ENCODE measurements at regions not wholly inside any gene's neighbourhood (a gene's known extent, or its start where the extent isn't known, plus 50 kb on each side); places are given as distances from the start of the nearest gene placed in this dataset.

DNA sequence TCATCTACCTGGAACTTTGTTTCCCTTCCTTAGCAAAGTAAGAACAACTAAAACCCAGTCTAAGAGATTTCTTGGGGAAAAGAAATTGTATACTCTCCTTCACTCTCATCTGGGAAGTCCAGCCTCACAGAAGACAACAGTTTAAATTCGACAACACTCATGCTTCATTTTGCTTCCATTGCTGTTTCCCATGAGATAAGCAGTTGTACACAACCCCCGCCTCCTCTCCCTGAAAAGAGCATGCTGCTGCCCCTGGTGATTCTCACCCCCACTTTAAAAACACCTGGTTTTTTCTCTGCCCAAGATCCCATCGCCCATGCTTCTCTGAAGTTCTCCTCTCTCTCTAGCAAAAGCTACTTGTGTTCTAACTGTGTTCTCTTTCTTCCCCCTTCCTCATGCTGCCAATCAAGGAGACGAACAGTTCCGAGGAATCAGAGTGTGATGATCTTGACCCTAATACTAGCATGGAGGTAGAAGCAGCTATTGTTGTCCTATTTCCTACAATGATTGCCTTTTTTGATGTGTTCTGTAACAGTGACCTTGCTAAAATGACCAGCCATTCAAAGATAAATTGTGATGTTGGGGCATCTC lies 51.1 kb upstream of the UMPS start:
- no peaks in the 10 kb centered on the region for H3K36me3 ChIP-seq (ENCODE audit: control insufficient read depth in 2 of 4, insufficient read depth in 4 of 4, low read length in 3 of 4)
- WGBS, 2 experiments (ENCODE audit: extremely low coverage in 1 of 2, insufficient coverage in 1 of 2, insufficient read length in 1 of 2, insufficient replicate concordance in 2 of 2, low coverage in 1 of 2, low lambda C conversion rate in 2 of 2, missing lambda C conversion rate in 1 of 2) = 87% methylated on average over 5 of the region's 5 CpGs; no CpG with 5 or more reads in 1 of the 2 experiments
- no peak overlapping the region for H2AFZ ChIP-seq (ENCODE audit: low read length)
- ChIA-PET CTCF (ENCODE audit: partially characterized antibody) (interaction anchor here (1.0 to 2.4 kb wide), 8 partner anchors 8 to 132 kb away, joined by 3 to 12 read pairs (median 6); no protein-coding TSS in a partner anchor), POLR2A (ENCODE audit: partially characterized antibody) (interaction anchor here (1.0 kb wide), 1 partner anchor 108 kb away, joined by 3 read pairs; no protein-coding TSS in a partner anchor)
- no peak overlapping the region for H4K5ac ChIP-seq (ENCODE audit: insufficient read length, low read depth, low read length)
- no peak overlapping the region for H3K4me2 ChIP-seq (ENCODE audit: insufficient read depth in 1 of 2, low read depth in 2 of 2, low read length in 2 of 2)
- no peak overlapping the region for H4K8ac ChIP-seq (ENCODE audit: extremely low read depth, insufficient read depth, low read length)
- no peak overlapping the region for H3K27ac ChIP-seq (ENCODE audit: low read depth, low read length)
- no peaks in the 10 kb centered on the region for H3K79me1 ChIP-seq (ENCODE audit: low read depth, low read length)
- H2BK5ac ChIP-seq (ENCODE audit: low read depth, low read length) = no peak overlapping the region
- no peak overlapping the region for H4K91ac ChIP-seq (replicated peaks; ENCODE audit: insufficient read length, low read length)
- H3K79me2 ChIP-seq (ENCODE audit: control insufficient read depth in 1 of 2, insufficient read depth in 2 of 2, low read length in 2 of 2) = no peaks in the 10 kb centered on the region
- H2BK20ac ChIP-seq (ENCODE audit: low read length) = no peak overlapping the region
- no peak overlapping the region for H2BK120ac ChIP-seq (replicated peaks; ENCODE audit: low read depth, low read length)
- H3K27me3 ChIP-seq (replicated peaks in 1 of 4; ENCODE audit: control insufficient read depth in 3 of 4, extremely low read depth in 1 of 4, insufficient read depth in 3 of 4, low read length in 3 of 4) = no peaks in the 10 kb centered on the region; a peak in 1 of 7 replicates
- no peaks in the 10 kb centered on the region for H3K9me3 ChIP-seq (ENCODE audit: insufficient read depth in 2 of 2, low read depth in 1 of 2, low read length in 1 of 2)
- no peak overlapping the region for H3K56ac ChIP-seq (replicated peaks; ENCODE audit: insufficient read length, low read depth, low read length)
- H2BK15ac ChIP-seq (ENCODE audit: low read length) = no peak overlapping the region
- no peak overlapping the region for H2BK12ac ChIP-seq (ENCODE audit: low read depth, low read length)
- H3K4me3 ChIP-seq (ENCODE audit: extremely low read depth in 1 of 4, insufficient read depth in 2 of 4, low read depth in 3 of 4, low read length in 4 of 4) = no peak overlapping the region
- no peak overlapping the region for H3K9ac ChIP-seq (replicated peaks in 1 of 4; ENCODE audit: extremely low read depth in 1 of 4, low read depth in 3 of 4, low read length in 3 of 4)
- no peak overlapping the region for H3K4ac ChIP-seq (replicated peaks; ENCODE audit: insufficient read length, low read depth, low read length)
- FAIRE-seq = no peak
- no peak overlapping the region for H2AK5ac ChIP-seq (ENCODE audit: low read depth, low read length)
- no peak overlapping the region for H3K14ac ChIP-seq (ENCODE audit: insufficient read length)
- H3K23ac ChIP-seq (ENCODE audit: insufficient read length) = no peak overlapping the region
- peaks cover 0 to 1% of the 10 kb centered on the region in 2 experiments for H4K20me1 ChIP-seq (replicated peaks in 1 of 2; ENCODE audit: control insufficient read depth in 1 of 2, insufficient read depth in 2 of 2, low read length in 2 of 2)
- H3K4me1 ChIP-seq (replicated peaks in 1 of 4; ENCODE audit: control insufficient read depth in 3 of 4, insufficient read depth in 4 of 4, low read length in 3 of 4) = no peaks in the 10 kb centered on the region
- H3K23me2 ChIP-seq (ENCODE audit: low read depth, low read length) = no peaks in the 10 kb centered on the region
- no peak for DNase-seq (ENCODE audit: low read depth in 1 of 2, low spot score in 2 of 2)
- no peak overlapping the region for H3K18ac ChIP-seq (ENCODE audit: extremely low read depth, low read length)
- no peak for TF ChIP-seq POLR2AphosphoS5 (IDR thresholded peaks at IDR 0.05; ENCODE audit: low read depth, low read length)
- no peak for TF ChIP-seq TAF1 (IDR thresholded peaks at IDR 0.05; ENCODE audit: low read depth, low read length)
- TF ChIP-seq, protein P1, sequence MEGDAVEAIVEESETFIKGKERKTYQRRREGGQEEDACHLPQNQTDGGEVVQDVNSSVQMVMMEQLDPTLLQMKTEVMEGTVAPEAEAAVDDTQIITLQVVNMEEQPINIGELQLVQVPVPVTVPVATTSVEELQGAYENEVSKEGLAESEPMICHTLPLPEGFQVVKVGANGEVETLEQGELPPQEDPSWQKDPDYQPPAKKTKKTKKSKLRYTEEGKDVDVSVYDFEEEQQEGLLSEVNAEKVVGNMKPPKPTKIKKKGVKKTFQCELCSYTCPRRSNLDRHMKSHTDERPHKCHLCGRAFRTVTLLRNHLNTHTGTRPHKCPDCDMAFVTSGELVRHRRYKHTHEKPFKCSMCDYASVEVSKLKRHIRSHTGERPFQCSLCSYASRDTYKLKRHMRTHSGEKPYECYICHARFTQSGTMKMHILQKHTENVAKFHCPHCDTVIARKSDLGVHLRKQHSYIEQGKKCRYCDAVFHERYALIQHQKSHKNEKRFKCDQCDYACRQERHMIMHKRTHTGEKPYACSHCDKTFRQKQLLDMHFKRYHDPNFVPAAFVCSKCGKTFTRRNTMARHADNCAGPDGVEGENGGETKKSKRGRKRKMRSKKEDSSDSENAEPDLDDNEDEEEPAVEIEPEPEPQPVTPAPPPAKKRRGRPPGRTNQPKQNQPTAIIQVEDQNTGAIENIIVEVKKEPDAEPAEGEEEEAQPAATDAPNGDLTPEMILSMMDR (IDR thresholded peaks at IDR 0.05; ENCODE audit: control extremely low read depth in 1 of 3, insufficient read depth in 1 of 3, low read depth in 1 of 3, low read length in 3 of 3) = no peak
- TF ChIP-seq GABPA (IDR thresholded peaks at IDR 0.05; ENCODE audit: borderline replicate concordance, insufficient read depth, low read length) = no peak
- TF ChIP-seq KDM5A (IDR thresholded peaks at IDR 0.05; ENCODE audit: low read length) = no peak
- TF ChIP-seq, protein P2, sequence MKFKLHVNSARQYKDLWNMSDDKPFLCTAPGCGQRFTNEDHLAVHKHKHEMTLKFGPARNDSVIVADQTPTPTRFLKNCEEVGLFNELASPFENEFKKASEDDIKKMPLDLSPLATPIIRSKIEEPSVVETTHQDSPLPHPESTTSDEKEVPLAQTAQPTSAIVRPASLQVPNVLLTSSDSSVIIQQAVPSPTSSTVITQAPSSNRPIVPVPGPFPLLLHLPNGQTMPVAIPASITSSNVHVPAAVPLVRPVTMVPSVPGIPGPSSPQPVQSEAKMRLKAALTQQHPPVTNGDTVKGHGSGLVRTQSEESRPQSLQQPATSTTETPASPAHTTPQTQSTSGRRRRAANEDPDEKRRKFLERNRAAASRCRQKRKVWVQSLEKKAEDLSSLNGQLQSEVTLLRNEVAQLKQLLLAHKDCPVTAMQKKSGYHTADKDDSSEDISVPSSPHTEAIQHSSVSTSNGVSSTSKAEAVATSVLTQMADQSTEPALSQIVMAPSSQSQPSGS (IDR thresholded peaks at IDR 0.05; ENCODE audit: low read length) = no peak
- no peak for TF ChIP-seq USF2 (IDR thresholded peaks at IDR 0.05; ENCODE audit: low read length)
- no peak for TF ChIP-seq CBX5 (IDR thresholded peaks at IDR 0.05; ENCODE audit: low read depth, low read length)
